OCI-LY7 (cell line): ENCODE measurements at regions not wholly inside any gene's neighbourhood (a gene's known extent, or its start where the extent isn't known, plus 50 kb on each side); places are given as distances from the start of the nearest gene placed in this dataset.

Experiments used
- BruUV-seq: library from RNA; stranded (reverse); fragments of 400-500 nt; replicated peaks from 2 replicates; lab custom pipeline; 2021; lab: Mats Ljungman, UMichigan
- CTCF ChIA-PET: fragments of 300-600 bp; sonication (Branson Sonifier 250); formaldehyde crosslinking; loops from one replicate; lab custom pipeline; 2022; ENCODE audit warnings: antibody characterized with exemption; ENCODE audit not compliant: unreplicated experiment; lab: Charles Lee
- POLR2A ChIA-PET: fragments of 300-600 bp; sonication (Branson Sonifier 250); formaldehyde crosslinking; loops from one replicate; lab custom pipeline; 2022; ENCODE audit warnings: antibody characterized with exemption; lab: Charles Lee
- DNase-seq: peaks from one replicate; pipeline ENCODE4 v3.0.0-alpha.2; 2015; ENCODE audit warnings: low spot score
- H2AFZ ChIP-seq: fragments of 200-600 bp; sonication (generic), shearing (Covaris generic); 2 replicates; pipeline ENCODE4 v1.6.1; 2014; ENCODE audit warnings: mild to moderate bottlenecking, antibody characterized with exemption, low read length, moderate library complexity
- H3K27ac ChIP-seq: fragments of 200-600 bp; sonication (generic); 2 replicates; pipeline ENCODE4 v1.5.1; 2014; ENCODE audit warnings: mixed run types, low read depth, mild to moderate bottlenecking, moderate library complexity, low read length, inconsistent platforms; ENCODE audit not compliant: poor library complexity, severe bottlenecking
- H3K36me3 ChIP-seq: fragments of 200-600 bp; sonication (generic); 2 replicates; pipeline ENCODE4 v1.6.1; 2014; ENCODE audit warnings: mild to moderate bottlenecking, antibody characterized with exemption, low read length, moderate library complexity, mixed read lengths; ENCODE audit not compliant: insufficient read depth
- H3K4me1 ChIP-seq: fragments of 200-600 bp; sonication (generic); 2 replicates; pipeline ENCODE4 v1.5.1; 2014; ENCODE audit warnings: mild to moderate bottlenecking, low read length; ENCODE audit not compliant: insufficient read depth, poor library complexity, severe bottlenecking
- H3K4me2 ChIP-seq: fragments of 200-600 bp; sonication (generic); 2 replicates; pipeline ENCODE4 v1.6.1; 2014; ENCODE audit warnings: mild to moderate bottlenecking, low read length
- H3K4me3 ChIP-seq: fragments of 200-600 bp; sonication (generic); 2 replicates; pipeline ENCODE4 v1.5.1; 2014; ENCODE audit warnings: mild to moderate bottlenecking, low read depth, low read length; ENCODE audit not compliant: poor library complexity, severe bottlenecking
- H3K79me2 ChIP-seq: fragments of 200-600 bp; sonication (generic); 2 replicates; pipeline ENCODE4 v1.6.1; 2016; ENCODE audit warnings: low read depth, mild to moderate bottlenecking, low read length, moderate library complexity, mixed read lengths; ENCODE audit not compliant: insufficient read depth
- H3K9me2 ChIP-seq: fragments of 200-600 bp; sonication (generic); 2 replicates; pipeline ENCODE4 v1.6.1; 2016; ENCODE audit warnings: mild to moderate bottlenecking, low read length, mixed read lengths; ENCODE audit not compliant: insufficient read depth
- H3K9me3 ChIP-seq: fragments of 200-600 bp; sonication (generic); 2 replicates; pipeline ENCODE4 v1.6.1; 2014; ENCODE audit warnings: mild to moderate bottlenecking, mixed run types, low read length, mixed read lengths
- H4K20me1 ChIP-seq: fragments of 200-600 bp; sonication (generic); 2 replicates; pipeline ENCODE4 v1.6.1; 2014; ENCODE audit warnings: mild to moderate bottlenecking, antibody characterized with exemption, low read length, moderate library complexity, mixed read lengths; ENCODE audit not compliant: insufficient read depth
- EZH2phosphoT487 ChIP-seq: fragments of 200-600 bp; sonication (generic); IDR thresholded peaks from 2 replicates; pipeline ENCODE4 v1.6.1; 2018; ENCODE audit warnings: low read depth, borderline replicate concordance, mild to moderate bottlenecking, mixed run types, antibody characterized with exemption, low read length, moderate library complexity, mixed read lengths
- intact Hi-C: fragments of 100-400 bp; cut with micrococcal nuclease; formaldehyde crosslinking; loops from one replicate; pipeline ENCODE4 v1.10.0; 2022; ENCODE audit not compliant: unreplicated experiment
- TF ChIP-seq, protein P1 (sequence below): fragments of 200-600 bp; sonication (generic); conservative IDR thresholded peaks from 2 replicates; pipeline ENCODE4 v1.5.1; 2014; ENCODE audit warnings: mild to moderate bottlenecking, antibody characterized with exemption, low read length, moderate library complexity, mixed read lengths

DNA sequence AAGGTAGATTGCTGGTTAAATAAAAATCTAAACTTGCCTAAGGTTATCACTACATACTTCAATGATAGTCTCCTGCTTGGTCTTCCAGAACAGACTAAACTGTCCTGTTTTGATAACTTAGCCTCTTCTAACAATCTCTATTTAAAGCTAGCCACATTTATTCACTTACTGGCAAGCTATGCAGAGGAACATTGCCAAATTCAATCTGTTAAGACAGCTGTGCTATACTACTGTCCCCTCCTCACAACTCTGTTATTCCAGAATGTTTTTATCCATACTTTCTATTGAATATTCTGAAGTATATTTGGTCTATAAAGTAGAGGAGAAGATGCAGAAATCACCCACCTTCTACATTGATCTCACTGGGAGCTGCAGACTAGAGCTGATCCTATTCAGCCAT is 594.0 kb upstream of the CCDC54 start:
- no peaks in the 10 kb centered on the region for H3K36me3 ChIP-seq
- no peaks in the 10 kb centered on the region for H3K4me1 ChIP-seq
- H3K4me3 ChIP-seq: no peak overlapping the region
- no peak overlapping the region for H3K4me2 ChIP-seq
- H3K79me2 ChIP-seq: no peaks in the 10 kb centered on the region
- H3K27ac ChIP-seq: no peak overlapping the region
- intact Hi-C loops: no loop called here
- POLR2A ChIA-PET: interaction anchor here (0.8 kb wide), 1 partner anchor 17 kb away, joined by 4 read pairs; no protein-coding TSS in a partner anchor
- H4K20me1 ChIP-seq: no peaks in the 10 kb centered on the region
- DNase-seq: no peak
- no peak for TF ChIP-seq EZH2phosphoT487
- TF ChIP-seq, protein P1, sequence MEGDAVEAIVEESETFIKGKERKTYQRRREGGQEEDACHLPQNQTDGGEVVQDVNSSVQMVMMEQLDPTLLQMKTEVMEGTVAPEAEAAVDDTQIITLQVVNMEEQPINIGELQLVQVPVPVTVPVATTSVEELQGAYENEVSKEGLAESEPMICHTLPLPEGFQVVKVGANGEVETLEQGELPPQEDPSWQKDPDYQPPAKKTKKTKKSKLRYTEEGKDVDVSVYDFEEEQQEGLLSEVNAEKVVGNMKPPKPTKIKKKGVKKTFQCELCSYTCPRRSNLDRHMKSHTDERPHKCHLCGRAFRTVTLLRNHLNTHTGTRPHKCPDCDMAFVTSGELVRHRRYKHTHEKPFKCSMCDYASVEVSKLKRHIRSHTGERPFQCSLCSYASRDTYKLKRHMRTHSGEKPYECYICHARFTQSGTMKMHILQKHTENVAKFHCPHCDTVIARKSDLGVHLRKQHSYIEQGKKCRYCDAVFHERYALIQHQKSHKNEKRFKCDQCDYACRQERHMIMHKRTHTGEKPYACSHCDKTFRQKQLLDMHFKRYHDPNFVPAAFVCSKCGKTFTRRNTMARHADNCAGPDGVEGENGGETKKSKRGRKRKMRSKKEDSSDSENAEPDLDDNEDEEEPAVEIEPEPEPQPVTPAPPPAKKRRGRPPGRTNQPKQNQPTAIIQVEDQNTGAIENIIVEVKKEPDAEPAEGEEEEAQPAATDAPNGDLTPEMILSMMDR: no peak
- CTCF ChIA-PET: no interaction called here
- H2AFZ ChIP-seq: no peak overlapping the region
- H3K9me3 ChIP-seq: no peaks in the 10 kb centered on the region
- no peaks in the 10 kb centered on the region; the same call in 1 of the 2 replicates for H3K9me2 ChIP-seq
- no TSS peak for BruUV-seq

DNA sequence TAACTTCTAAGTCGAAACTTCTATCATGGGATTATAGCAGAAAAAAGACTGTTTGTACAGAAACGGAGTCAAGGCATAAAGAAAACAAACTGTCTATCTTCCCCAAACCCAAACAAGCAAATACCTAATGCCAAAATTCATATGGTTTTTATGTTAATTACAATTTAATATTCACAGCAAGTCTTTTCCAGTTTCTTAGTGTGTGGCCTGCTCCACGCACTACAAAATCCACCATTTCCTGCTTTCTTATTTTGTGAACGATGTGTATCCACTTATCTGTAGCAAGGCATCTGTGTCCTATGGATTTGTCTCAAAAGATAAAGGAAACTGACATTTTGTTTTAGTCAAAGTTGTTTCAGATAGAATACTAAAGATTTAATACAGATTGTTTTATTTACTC is 588.0 kb upstream of the CCDC54 start:
- Histone ChIP-seq H3K9me2 (no peaks in the 10 kb centered on the region), H3K4me2 (no peak overlapping the region), H3K4me1 (no peaks in the 10 kb centered on the region), H2AFZ (no peak overlapping the region), H3K9me3 (no peaks in the 10 kb centered on the region), H3K4me3 (no peak overlapping the region), H3K36me3 (no peaks in the 10 kb centered on the region), H3K27ac (no peak overlapping the region), H3K79me2 (no peaks in the 10 kb centered on the region), H4K20me1 (no peaks in the 10 kb centered on the region)
- ChIA-PET POLR2A (no interaction called here), CTCF (no interaction called here)
- no TSS peak for BruUV-seq
- intact Hi-C loops: no loop called here
- TF ChIP-seq EZH2phosphoT487: no peak
- TF ChIP-seq, protein P1: no peak
- no peak for DNase-seq

DNA sequence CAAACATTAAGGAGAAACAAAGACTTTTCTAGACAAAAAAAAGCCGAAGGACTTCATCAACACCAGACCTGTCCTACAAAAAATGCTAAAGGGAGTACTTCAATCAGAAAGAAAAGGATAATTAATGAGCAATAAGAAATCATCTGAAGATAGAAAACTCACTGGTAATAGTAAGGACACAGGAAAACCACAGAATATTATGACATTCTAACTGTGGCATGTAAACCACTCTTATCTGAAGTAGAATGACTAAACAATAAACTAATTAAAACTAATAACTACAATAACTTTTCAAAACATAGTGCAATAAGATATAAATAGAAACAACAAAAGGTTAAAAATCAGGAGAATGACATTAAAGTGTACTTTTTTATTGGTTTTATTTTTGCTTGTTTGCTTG is 584.5 kb upstream of the CCDC54 start:
- Histone ChIP-seq H3K79me2 (no peaks in the 10 kb centered on the region), H3K9me2 (no peaks in the 10 kb centered on the region), H3K9me3 (no peaks in the 10 kb centered on the region), H3K36me3 (no peaks in the 10 kb centered on the region), H4K20me1 (no peaks in the 10 kb centered on the region), H3K27ac (no peak overlapping the region), H3K4me1 (no peaks in the 10 kb centered on the region), H2AFZ (no peak overlapping the region), H3K4me3 (no peak overlapping the region), H3K4me2 (no peak overlapping the region)
- intact Hi-C loops: no loop called here
- no TSS peak for BruUV-seq
- ChIA-PET POLR2A (no interaction called here), CTCF (no interaction called here)
- DNase-seq: no peak
- TF ChIP-seq EZH2phosphoT487: no peak
- TF ChIP-seq, protein P1: no peak
